ENCODE measurements at regions not wholly inside any gene's neighbourhood (a gene's known extent, or its start where the extent isn't known, plus 50 kb on each side); places are given as distances from the start of the nearest gene placed in this dataset.

DNA sequence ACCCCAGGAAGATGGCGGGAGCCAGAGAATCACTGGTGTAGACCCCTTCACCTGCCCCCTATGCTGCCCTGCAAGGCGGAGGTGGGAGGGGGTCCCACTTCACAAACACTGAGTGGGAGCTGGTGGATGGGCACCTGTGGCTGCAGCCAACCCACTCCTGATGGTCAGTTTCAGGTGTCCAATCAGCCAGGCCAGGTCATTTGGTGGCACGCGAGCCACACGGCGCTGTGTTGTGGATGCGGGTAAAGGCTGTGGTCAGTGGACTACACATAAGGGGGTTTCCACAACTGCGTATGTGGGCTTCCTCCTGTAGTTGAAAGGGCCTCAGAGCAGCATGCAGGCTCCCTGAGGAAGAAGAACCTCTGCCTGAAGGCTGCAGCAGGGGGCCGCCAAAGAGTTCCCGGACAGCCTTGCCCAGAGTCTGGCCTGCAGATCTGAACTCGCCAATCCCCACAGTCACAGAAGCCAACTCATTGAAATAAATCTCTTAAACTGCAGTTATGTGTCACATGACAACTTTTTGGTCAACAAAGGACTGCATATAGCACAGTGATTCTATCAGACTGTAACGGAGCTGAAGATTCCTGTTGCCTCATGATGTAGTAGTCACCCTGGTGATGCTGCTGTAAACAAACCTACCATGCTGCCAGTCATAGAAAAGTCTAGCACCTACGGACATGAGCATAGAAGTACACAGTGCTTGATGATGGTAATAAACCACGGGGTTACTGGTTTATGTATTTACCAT, 284.7 kb upstream of the IRX2 start:
- Histone ChIP-seq H3K27me3 (ENCODE audit: insufficient read depth, low read depth) (peaks cover 61% of the 10 kb centered on the region), H3K4me2 (no peak overlapping the region), H3K27ac (no peak overlapping the region), H4K20me1 (ENCODE audit: insufficient read depth) (no peaks in the 10 kb centered on the region), H3K4me3 (no peak overlapping the region), H3K9me2 (ENCODE audit: insufficient read depth) (no peaks in the 10 kb centered on the region), H3F3A (ENCODE audit: insufficient read depth, low read depth) (no peaks in the 10 kb centered on the region), H3K9me3 (ENCODE audit: insufficient read depth, low read depth) (no peaks in the 10 kb centered on the region), H3K36me3 (ENCODE audit: low read depth) (no peaks in the 10 kb centered on the region), H3K4me1 (replicated peaks; ENCODE audit: insufficient read depth) (no peaks in the 10 kb centered on the region), H2AFZ (no peak overlapping the region), H3K79me2 (ENCODE audit: low read depth) (no peaks in the 10 kb centered on the region)
- intact Hi-C loops (cut with micrococcal nuclease; ENCODE audit: unreplicated experiment), result no loop called here
- ChIA-PET CTCF (no interaction called here), POLR2A (ENCODE audit: unreplicated experiment) (no interaction called here)
- TF ChIP-seq, protein P1, sequence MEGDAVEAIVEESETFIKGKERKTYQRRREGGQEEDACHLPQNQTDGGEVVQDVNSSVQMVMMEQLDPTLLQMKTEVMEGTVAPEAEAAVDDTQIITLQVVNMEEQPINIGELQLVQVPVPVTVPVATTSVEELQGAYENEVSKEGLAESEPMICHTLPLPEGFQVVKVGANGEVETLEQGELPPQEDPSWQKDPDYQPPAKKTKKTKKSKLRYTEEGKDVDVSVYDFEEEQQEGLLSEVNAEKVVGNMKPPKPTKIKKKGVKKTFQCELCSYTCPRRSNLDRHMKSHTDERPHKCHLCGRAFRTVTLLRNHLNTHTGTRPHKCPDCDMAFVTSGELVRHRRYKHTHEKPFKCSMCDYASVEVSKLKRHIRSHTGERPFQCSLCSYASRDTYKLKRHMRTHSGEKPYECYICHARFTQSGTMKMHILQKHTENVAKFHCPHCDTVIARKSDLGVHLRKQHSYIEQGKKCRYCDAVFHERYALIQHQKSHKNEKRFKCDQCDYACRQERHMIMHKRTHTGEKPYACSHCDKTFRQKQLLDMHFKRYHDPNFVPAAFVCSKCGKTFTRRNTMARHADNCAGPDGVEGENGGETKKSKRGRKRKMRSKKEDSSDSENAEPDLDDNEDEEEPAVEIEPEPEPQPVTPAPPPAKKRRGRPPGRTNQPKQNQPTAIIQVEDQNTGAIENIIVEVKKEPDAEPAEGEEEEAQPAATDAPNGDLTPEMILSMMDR (conservative IDR thresholded peaks at IDR 0.05), result no peak
- no peak for TF ChIP-seq EZH2 (IDR thresholded peaks at IDR 0.05; ENCODE audit: low read depth)
- no TSS peak for BruUV-seq (replicated peaks)
- DNase-seq, result no peak

DNA sequence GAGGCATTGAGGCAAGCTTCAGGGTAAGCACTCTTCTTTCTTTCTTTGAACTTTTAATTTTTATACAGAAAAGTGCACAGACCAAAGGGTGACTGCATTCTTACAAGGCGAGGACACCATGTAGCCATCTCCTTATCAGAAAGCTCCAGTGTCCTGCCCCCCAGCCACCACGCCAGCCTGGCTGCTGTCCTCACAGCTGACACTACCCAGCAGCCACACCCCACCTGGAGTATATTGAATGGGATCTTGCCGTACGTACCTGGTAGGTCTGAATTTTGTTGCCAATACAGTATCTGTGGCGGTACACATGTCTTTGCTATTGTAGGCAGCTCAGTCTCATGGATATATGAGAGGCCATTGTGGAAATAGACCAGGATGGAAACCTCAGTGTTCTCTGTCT, 284.0 kb upstream of the IRX2 start:
- no peak overlapping the region for H3K4me2 ChIP-seq
- ChIA-PET POLR2A (ENCODE audit: unreplicated experiment) (no interaction called here), CTCF (no interaction called here)
- DNase-seq, result no peak
- TF ChIP-seq EZH2 (IDR thresholded peaks at IDR 0.05; ENCODE audit: low read depth), result no peak
- TF ChIP-seq, protein P1 (conservative IDR thresholded peaks at IDR 0.05), result no peak
- no peak overlapping the region for H3K4me3 ChIP-seq
- H3K36me3 ChIP-seq (ENCODE audit: low read depth), result no peaks in the 10 kb centered on the region
- no peak overlapping the region for H3K27ac ChIP-seq
- H3K9me3 ChIP-seq (ENCODE audit: insufficient read depth, low read depth), result no peaks in the 10 kb centered on the region
- peaks cover 63% of the 10 kb centered on the region for H3K27me3 ChIP-seq (ENCODE audit: insufficient read depth, low read depth)
- no peaks in the 10 kb centered on the region for H3F3A ChIP-seq (ENCODE audit: insufficient read depth, low read depth)
- H2AFZ ChIP-seq, result no peak overlapping the region
- intact Hi-C loops (cut with micrococcal nuclease; ENCODE audit: unreplicated experiment), result no loop called here
- no peaks in the 10 kb centered on the region for H3K79me2 ChIP-seq (ENCODE audit: low read depth)
- BruUV-seq (replicated peaks), result no TSS peak
- H3K4me1 ChIP-seq (replicated peaks; ENCODE audit: insufficient read depth), result no peaks in the 10 kb centered on the region
- no peaks in the 10 kb centered on the region for H4K20me1 ChIP-seq (ENCODE audit: insufficient read depth)
- no peaks in the 10 kb centered on the region for H3K9me2 ChIP-seq (ENCODE audit: insufficient read depth)

DNA sequence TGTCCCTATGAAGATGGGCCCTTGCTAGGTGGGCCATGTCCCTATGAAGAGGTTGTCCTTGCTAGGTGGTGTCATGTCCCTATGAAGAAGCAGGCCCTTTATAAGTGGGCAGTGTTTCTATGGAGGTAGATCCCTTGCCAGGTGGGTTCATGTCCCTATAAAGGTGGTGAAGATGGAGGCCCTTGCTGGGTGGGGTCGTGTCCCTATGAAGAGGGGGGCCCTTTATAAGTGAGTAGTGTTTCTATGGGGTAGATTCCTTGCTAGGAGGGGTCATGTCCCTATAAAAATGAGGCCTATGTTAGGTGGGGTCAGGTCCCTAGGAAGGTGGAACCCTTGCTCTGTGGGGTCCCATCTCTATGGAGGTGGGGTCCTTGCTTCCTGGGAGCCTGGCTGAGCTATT, 283.4 kb upstream of the IRX2 start:
- H3K27ac ChIP-seq, result no peak overlapping the region
- H3K36me3 ChIP-seq (ENCODE audit: low read depth), result no peaks in the 10 kb centered on the region
- no peak overlapping the region for H3K4me3 ChIP-seq
- peaks cover 69% of the 10 kb centered on the region for H3K27me3 ChIP-seq (ENCODE audit: insufficient read depth, low read depth)
- no peaks in the 10 kb centered on the region for H3K9me2 ChIP-seq (ENCODE audit: insufficient read depth)
- no peak for DNase-seq
- no peaks in the 10 kb centered on the region for H3F3A ChIP-seq (ENCODE audit: insufficient read depth, low read depth)
- no peaks in the 10 kb centered on the region for H4K20me1 ChIP-seq (ENCODE audit: insufficient read depth)
- H3K4me2 ChIP-seq, result no peak overlapping the region
- POLR2A ChIA-PET (ENCODE audit: unreplicated experiment), result no interaction called here
- CTCF ChIA-PET, result no interaction called here
- no peaks in the 10 kb centered on the region for H3K4me1 ChIP-seq (replicated peaks; ENCODE audit: insufficient read depth)
- TF ChIP-seq, protein P1 (conservative IDR thresholded peaks at IDR 0.05), result no peak
- no peak for TF ChIP-seq EZH2 (IDR thresholded peaks at IDR 0.05; ENCODE audit: low read depth)
- no peak overlapping the region for H2AFZ ChIP-seq
- intact Hi-C loops (cut with micrococcal nuclease; ENCODE audit: unreplicated experiment), result no loop called here
- H3K79me2 ChIP-seq (ENCODE audit: low read depth), result no peaks in the 10 kb centered on the region
- BruUV-seq (replicated peaks), result no TSS peak
- H3K9me3 ChIP-seq (ENCODE audit: insufficient read depth, low read depth), result no peaks in the 10 kb centered on the region
